ENCODE measurements at regions not wholly inside any gene's neighbourhood (a gene's known extent, or its start where the extent isn't known, plus 50 kb on each side); places are given as distances from the start of the nearest gene placed in this dataset.

DNA sequence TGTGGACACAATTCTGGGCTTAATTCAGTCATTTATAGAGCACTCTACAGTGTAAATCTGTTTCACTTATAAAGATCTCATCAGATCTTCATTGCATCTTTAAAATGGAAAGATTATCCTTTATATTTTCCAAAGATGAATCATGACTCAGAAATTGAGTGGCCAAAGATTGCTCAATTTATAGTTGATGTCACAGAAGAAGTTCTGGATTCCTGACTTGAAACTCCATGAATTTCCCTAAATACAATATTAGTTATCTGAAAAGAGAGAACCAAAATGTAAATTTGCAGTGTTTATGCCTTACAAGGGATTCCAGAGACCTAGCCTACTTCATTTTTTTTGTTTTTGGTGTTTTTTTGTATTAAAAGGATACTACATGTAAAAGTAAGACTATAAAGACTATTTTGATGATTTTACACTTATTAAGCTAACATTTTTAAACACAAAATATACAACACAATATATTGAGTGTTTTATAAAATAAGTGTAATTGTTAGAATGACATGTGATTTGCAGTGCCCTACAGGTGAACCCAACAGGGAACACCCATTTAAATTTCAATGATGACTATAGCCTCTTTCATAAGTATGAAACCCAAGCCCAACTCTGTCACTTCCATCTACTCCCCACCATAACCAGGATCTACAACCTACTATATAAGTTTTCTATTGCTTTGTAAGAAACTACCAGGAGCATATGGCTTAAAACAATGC, 183.5 kb downstream of the PCDH7 start:
- H3K4me3 ChIP-seq = no peak overlapping the region
- H3K9me3 ChIP-seq = no peaks in the 10 kb centered on the region
- intact Hi-C loops (cut with DNase I) = no loop called here
- DNase-seq (ENCODE audit: low spot score) = no peak
- no peak overlapping the region for H3K27ac ChIP-seq
- no peaks in the 10 kb centered on the region for H3K36me3 ChIP-seq
- H3K4me1 ChIP-seq (replicated peaks) = no peaks in the 10 kb centered on the region
- no peaks in the 10 kb centered on the region for H3K27me3 ChIP-seq (replicated peaks; ENCODE audit: insufficient read depth)
- TF ChIP-seq POLR2AphosphoS5 (IDR thresholded peaks at IDR 0.05) (no peak), POLR2A (IDR thresholded peaks at IDR 0.05) (no peak)
- TF ChIP-seq, protein P1, sequence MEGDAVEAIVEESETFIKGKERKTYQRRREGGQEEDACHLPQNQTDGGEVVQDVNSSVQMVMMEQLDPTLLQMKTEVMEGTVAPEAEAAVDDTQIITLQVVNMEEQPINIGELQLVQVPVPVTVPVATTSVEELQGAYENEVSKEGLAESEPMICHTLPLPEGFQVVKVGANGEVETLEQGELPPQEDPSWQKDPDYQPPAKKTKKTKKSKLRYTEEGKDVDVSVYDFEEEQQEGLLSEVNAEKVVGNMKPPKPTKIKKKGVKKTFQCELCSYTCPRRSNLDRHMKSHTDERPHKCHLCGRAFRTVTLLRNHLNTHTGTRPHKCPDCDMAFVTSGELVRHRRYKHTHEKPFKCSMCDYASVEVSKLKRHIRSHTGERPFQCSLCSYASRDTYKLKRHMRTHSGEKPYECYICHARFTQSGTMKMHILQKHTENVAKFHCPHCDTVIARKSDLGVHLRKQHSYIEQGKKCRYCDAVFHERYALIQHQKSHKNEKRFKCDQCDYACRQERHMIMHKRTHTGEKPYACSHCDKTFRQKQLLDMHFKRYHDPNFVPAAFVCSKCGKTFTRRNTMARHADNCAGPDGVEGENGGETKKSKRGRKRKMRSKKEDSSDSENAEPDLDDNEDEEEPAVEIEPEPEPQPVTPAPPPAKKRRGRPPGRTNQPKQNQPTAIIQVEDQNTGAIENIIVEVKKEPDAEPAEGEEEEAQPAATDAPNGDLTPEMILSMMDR (IDR thresholded peaks at IDR 0.05) = no peak

DNA sequence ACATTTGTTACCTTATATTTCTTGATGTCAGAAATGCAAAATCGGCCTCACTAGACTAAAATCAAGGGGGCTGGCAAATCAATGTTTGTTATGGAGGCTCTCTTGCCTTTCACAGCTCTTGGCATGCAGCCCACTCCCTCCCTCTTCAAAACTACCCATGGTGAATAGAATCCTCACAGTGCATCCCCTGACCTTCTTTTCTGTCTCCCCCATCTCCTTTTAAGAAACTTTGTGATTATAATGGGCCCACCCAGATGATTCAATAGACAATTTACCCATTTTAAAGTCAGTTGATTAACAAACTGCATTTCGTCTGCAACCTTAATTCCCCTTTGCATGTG, 184.0 kb downstream of the PCDH7 start:
- H3K9me3 ChIP-seq = no peaks in the 10 kb centered on the region
- no peaks in the 10 kb centered on the region for H3K36me3 ChIP-seq
- DNase-seq (ENCODE audit: low spot score) = no peak
- TF ChIP-seq, protein P1 (IDR thresholded peaks at IDR 0.05) = no peak
- TF ChIP-seq POLR2AphosphoS5 (IDR thresholded peaks at IDR 0.05) (no peak), POLR2A (IDR thresholded peaks at IDR 0.05) (no peak)
- no peaks in the 10 kb centered on the region for H3K27me3 ChIP-seq (replicated peaks; ENCODE audit: insufficient read depth)
- 87% methylated on average over 2 of the region's 2 CpGs for WGBS
- no peak overlapping the region for H3K27ac ChIP-seq
- H3K4me1 ChIP-seq (replicated peaks) = no peaks in the 10 kb centered on the region
- intact Hi-C loops (cut with DNase I) = no loop called here
- H3K4me3 ChIP-seq = no peak overlapping the region

DNA sequence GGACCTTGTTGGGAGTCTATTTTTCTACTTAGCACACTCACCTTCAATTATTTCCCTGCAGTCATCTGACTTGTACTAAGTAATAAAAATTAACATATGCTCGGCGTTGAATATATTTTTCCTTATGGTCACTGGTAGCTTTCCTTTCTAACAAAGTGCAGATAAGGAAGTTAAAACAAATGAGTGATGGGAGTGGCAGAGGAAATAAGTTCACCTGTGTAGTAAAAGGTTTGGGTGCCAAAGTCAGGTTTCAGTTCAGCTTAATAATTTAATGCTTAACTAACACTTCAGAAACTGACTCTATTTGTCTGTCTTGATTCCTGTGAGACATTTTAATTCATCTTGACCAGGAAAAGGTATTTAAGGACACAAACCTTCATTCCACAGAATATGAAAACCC, 184.4 kb downstream of the PCDH7 start:
- DNase-seq (ENCODE audit: low spot score) = no peak
- no peak for TF ChIP-seq POLR2AphosphoS5 (IDR thresholded peaks at IDR 0.05)
- no peak for TF ChIP-seq POLR2A (IDR thresholded peaks at IDR 0.05)
- TF ChIP-seq, protein P1 (IDR thresholded peaks at IDR 0.05) = no peak
- H3K4me1 ChIP-seq (replicated peaks) = no peaks in the 10 kb centered on the region
- no peaks in the 10 kb centered on the region for H3K9me3 ChIP-seq
- H3K36me3 ChIP-seq = no peaks in the 10 kb centered on the region
- no peak overlapping the region for H3K4me3 ChIP-seq
- 77% methylated on average over 2 of the region's 2 CpGs for WGBS
- H3K27me3 ChIP-seq (replicated peaks; ENCODE audit: insufficient read depth) = no peaks in the 10 kb centered on the region
- intact Hi-C loops (cut with DNase I) = no loop called here
- H3K27ac ChIP-seq = no peak overlapping the region

- DNase-seq (ENCODE audit: low spot score) = no peak
- Histone ChIP-seq H3K36me3 (no peaks in the 10 kb centered on the region), H3K4me3 (no peak overlapping the region), H3K9me3 (no peaks in the 10 kb centered on the region), H3K27ac (no peak overlapping the region), H3K4me1 (replicated peaks) (no peaks in the 10 kb centered on the region), H3K27me3 (replicated peaks; ENCODE audit: insufficient read depth) (no peaks in the 10 kb centered on the region)
- 15% methylated on average over 1 of the region's 1 CpG for WGBS
- intact Hi-C loops (cut with DNase I) = no loop called here
- no peak for TF ChIP-seq POLR2A (IDR thresholded peaks at IDR 0.05)
These were observed 192.0 kb downstream of the PCDH7 start for GRCh38 chr4:30912098-30912714.

DNA sequence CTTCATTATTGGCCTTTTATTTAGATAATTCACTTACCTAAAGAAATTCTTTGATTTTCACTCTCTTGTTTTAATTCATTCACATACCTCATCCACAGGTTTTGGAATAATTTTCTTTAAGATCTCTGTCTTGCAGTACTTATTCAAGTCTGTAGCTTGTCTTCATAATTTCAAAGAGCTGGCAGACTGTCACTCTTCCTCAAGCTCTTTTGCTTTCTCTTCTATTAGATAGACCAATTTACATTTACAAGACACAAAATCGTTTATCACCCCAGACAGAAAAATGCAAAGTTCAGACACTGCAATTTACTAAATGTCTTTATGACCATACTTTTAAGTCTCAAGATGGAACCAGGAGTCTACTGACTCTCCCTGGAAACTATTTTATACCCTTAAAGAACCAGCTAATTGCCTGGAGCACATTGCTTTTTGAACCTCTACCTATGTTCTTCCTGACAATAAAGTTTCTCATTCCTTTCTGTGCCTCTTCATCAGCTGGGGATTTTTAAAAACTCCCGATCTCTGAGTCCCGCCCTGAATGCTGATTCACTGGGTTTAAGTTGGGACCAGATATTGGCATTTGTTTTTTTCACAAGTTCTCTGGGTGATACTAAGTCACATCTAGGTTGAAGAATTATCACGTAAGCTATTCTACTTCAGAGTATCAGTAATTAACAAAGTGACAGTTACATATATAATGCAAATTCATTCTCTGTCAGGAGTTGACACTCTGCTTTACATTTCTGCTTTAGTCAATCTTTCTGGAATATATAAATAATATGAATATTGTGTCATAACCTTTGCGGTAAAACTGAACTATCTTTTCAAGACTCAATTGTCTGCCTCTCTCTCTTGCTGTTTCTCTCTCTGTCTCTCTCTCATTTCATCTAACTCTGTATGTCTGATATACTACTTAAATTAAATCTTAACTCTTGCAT, 196.4 kb downstream of the PCDH7 start:
- H3K9me3 ChIP-seq = no peaks in the 10 kb centered on the region
- no peaks in the 10 kb centered on the region for H3K4me1 ChIP-seq (replicated peaks)
- 87% methylated on average over 5 of the region's 5 CpGs for WGBS
- H3K36me3 ChIP-seq = no peaks in the 10 kb centered on the region
- H3K4me3 ChIP-seq = no peak overlapping the region
- H3K27me3 ChIP-seq (replicated peaks; ENCODE audit: insufficient read depth) = no peaks in the 10 kb centered on the region
- no peak for DNase-seq (ENCODE audit: low spot score)
- intact Hi-C loops (cut with DNase I) = no loop called here
- no peak overlapping the region for H3K27ac ChIP-seq
- TF ChIP-seq POLR2A (IDR thresholded peaks at IDR 0.05) (no peak), POLR2AphosphoS5 (IDR thresholded peaks at IDR 0.05) (no peak)
- TF ChIP-seq, protein P1 (IDR thresholded peaks at IDR 0.05) = no peak
